Endothelial cell of umbilical vein (primary cell): ENCODE measurements at regions not wholly inside any gene's neighbourhood (a gene's known extent, or its start where the extent isn't known, plus 50 kb on each side); places are given as distances from the start of the nearest gene placed in this dataset.

ENCODE experiments used
- CTCF ChIP-seq, 2 donors: IDR thresholded peaks; 1 replicate in 1 of 2; 2 replicates in 1 of 2; pipeline ENCODE4 v1.5.1; 2011; ENCODE audit warnings: low read length in 2 of 2, mild to moderate bottlenecking in 2 of 2, moderate library complexity in 2 of 2, control low read depth in 1 of 2, inconsistent platforms in 1 of 2, low read depth in 1 of 2; ENCODE audit not compliant: insufficient read depth in 1 of 2; ENCODE audit errors: extremely low read depth in 1 of 2
- EZH2 ChIP-seq: IDR thresholded peaks from 2 replicates; pipeline ENCODE4 v1.6.1; 2012; ENCODE audit warnings: borderline replicate concordance, low read depth, mild to moderate bottlenecking, moderate library complexity, low read length, inconsistent platforms; ENCODE audit not compliant: severe bottlenecking
- FOS ChIP-seq: IDR thresholded peaks from 2 replicates; pipeline ENCODE4 v1.6.1; 2011; ENCODE audit warnings: mild to moderate bottlenecking, low read length, moderate library complexity, borderline replicate concordance; ENCODE audit not compliant: insufficient read depth
- GATA2 ChIP-seq: IDR thresholded peaks from 2 replicates; pipeline ENCODE4 v1.7.0; 2011; ENCODE audit warnings: low read depth, mild to moderate bottlenecking, moderate library complexity, mixed read lengths, low read length; ENCODE audit not compliant: insufficient read length, insufficient read depth
- JUN ChIP-seq: IDR thresholded peaks from 2 replicates; pipeline ENCODE4 v1.6.1; 2011; ENCODE audit warnings: borderline replicate concordance, low read depth; ENCODE audit not compliant: insufficient read length, insufficient read depth
- MYC ChIP-seq: IDR thresholded peaks from one replicate; pipeline ENCODE4 v1.6.1; 2011; ENCODE audit warnings: mild to moderate bottlenecking, low read depth, low read length
- POLR2A ChIP-seq: IDR thresholded peaks from 2 replicates; pipeline ENCODE4 v1.6.1; 2012; ENCODE audit warnings: low read depth, mild to moderate bottlenecking, control low read depth, low read length
- POLR2AphosphoS5 ChIP-seq: IDR thresholded peaks from 2 replicates; pipeline ENCODE4 v1.6.1; 2012; ENCODE audit warnings: low read depth, mild to moderate bottlenecking, control low read depth, low read length, moderate library complexity; ENCODE audit not compliant: insufficient read depth
- TF ChIP-seq, protein P1 (sequence below): IDR thresholded peaks from 2 replicates; pipeline ENCODE4 v1.6.1; 2011; ENCODE audit not compliant: insufficient read depth, insufficient read length

GRCh38 chr1:213335084-213335483 is 284.0 kb downstream of the RPS6KC1 start:
- TF ChIP-seq CTCF (IDR thresholded peaks at IDR 0.05; ENCODE audit: extremely low read depth in 1 of 2, insufficient read depth in 1 of 2, low read depth in 1 of 2, low read length in 2 of 2) (no peak), POLR2AphosphoS5 (no peak), EZH2 (no peak), POLR2A (no peak), MYC (no peak), FOS (no peak), JUN (no peak), GATA2 (no peak)
- TF ChIP-seq, protein P1, sequence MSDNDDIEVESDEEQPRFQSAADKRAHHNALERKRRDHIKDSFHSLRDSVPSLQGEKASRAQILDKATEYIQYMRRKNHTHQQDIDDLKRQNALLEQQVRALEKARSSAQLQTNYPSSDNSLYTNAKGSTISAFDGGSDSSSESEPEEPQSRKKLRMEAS: no peak
